Rectal smooth muscle tissue (tissue), 1 donor: ENCODE measurements at regions not wholly inside any gene's neighbourhood (a gene's known extent, or its start where the extent isn't known, plus 50 kb on each side); places are given as distances from the start of the nearest gene placed in this dataset.
"Not testable (repeated sequence)": the region's sequence is repeated elsewhere in the genome, so short reads cannot be mapped to it uniquely, and the experiment has no call there.

ENCODE experiments used
- H3K27ac ChIP-seq: one replicate; pipeline ENCODE4 v1.7.0; 2013; ENCODE audit warnings: low read depth, low read length, inconsistent platforms
- H3K27me3 ChIP-seq: one replicate; pipeline ENCODE4 v1.7.0; 2013; ENCODE audit warnings: low read length; ENCODE audit not compliant: control insufficient read depth, insufficient read depth
- H3K36me3 ChIP-seq: one replicate; pipeline ENCODE4 v1.7.0; 2013; ENCODE audit warnings: low read length; ENCODE audit not compliant: control insufficient read depth, insufficient read depth
- H3K4me1 ChIP-seq: one replicate; pipeline ENCODE4 v1.7.0; 2013; ENCODE audit warnings: low read length; ENCODE audit not compliant: control insufficient read depth, insufficient read depth
- H3K4me3 ChIP-seq: one replicate; pipeline ENCODE4 v1.7.0; 2013; ENCODE audit warnings: low read length
- H3K9ac ChIP-seq: one replicate; pipeline ENCODE4 v1.7.0; 2013; ENCODE audit warnings: low read length

GRCh38 chr2:160816916-160817499 lies 323.4 kb upstream of the RBMS1 start:
- Histone ChIP-seq H3K27me3 (no peaks in the 10 kb centered on the region), H3K4me3 (no peak overlapping the region), H3K27ac (no peak overlapping the region), H3K4me1 (no peaks in the 10 kb centered on the region), H3K9ac (no peak overlapping the region), H3K36me3 (no peaks in the 10 kb centered on the region)

DNA sequence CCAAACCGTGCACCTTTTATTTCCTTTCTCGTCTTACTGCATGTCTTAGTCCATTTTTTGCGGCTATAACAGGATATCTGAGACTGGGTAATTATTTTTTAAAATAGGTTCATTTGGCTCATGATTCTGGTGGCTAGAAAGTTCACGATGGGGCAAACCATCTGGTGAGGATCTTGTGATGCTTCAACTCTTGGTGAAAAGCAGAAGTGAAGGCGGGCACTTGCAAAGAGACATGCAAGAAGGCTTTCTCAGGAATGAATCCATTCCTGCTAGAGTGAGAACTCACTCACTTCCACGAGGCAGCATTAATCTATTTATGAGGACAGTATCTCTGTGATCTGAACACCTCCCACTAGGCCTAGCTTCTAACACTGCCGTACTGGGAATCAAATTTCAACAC lies 327.1 kb upstream of the RBMS1 start:
- H3K9ac ChIP-seq: no peak overlapping the region
- no peaks in the 10 kb centered on the region for H3K4me1 ChIP-seq
- H3K27ac ChIP-seq: no peak overlapping the region
- H3K4me3 ChIP-seq: no peak overlapping the region
- H3K27me3 ChIP-seq: no peaks in the 10 kb centered on the region
- no peaks in the 10 kb centered on the region for H3K36me3 ChIP-seq

DNA sequence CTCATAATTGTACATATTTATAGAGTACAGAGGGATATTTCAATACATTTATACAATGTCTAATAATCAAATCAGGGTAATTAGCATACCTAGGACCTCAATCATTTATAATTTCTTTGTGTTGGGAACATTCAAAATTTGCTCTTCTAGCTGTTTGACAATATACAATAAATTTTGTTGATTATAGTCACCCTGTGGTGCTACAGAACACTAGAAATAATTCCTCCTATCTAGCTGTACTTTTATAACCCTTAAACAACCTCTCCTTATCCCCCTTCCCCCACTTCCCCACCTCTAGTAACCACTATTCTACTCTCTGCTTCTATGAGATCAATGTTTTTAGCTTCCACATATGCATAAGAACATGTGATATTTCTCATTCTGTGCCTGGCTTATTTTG lies 328.4 kb upstream of the RBMS1 start:
- H3K27me3 ChIP-seq: no peaks in the 10 kb centered on the region
- no peak overlapping the region for H3K9ac ChIP-seq
- H3K4me3 ChIP-seq: no peak overlapping the region
- H3K36me3 ChIP-seq: no peaks in the 10 kb centered on the region
- no peak overlapping the region for H3K27ac ChIP-seq
- no peaks in the 10 kb centered on the region for H3K4me1 ChIP-seq

- no peak overlapping the region for H3K4me3 ChIP-seq
- H3K9ac ChIP-seq: no peak overlapping the region
- no peaks in the 10 kb centered on the region for H3K27me3 ChIP-seq
- no peaks in the 10 kb centered on the region for H3K4me1 ChIP-seq
- no peaks in the 10 kb centered on the region for H3K36me3 ChIP-seq
- H3K27ac ChIP-seq: no peak overlapping the region
Observed at GRCh38 chr2:160825433-160825832, 331.8 kb upstream of the RBMS1 start.

DNA sequence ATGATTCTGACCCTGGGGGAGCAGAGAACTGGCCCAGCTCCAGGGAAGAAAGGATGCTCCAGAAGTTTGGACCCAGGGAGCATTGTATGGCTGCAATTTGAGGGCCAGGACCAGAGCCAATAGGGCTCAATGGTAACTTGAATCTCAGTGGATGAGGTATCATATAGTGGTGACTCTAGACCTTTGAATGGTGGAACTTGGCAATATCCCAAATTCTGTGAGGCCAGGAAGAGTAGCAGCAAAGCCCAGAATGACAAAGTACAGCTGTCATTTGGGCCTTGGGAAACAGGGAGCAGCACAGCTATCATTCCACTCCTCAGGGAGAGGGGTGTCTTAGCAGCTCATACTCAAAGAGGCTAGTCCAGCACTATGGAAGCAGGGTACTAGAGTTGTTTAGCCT lies 332.9 kb upstream of the RBMS1 start:
- H3K36me3 ChIP-seq: no peaks in the 10 kb centered on the region
- H3K9ac ChIP-seq: no peak overlapping the region
- H3K4me1 ChIP-seq: no peaks in the 10 kb centered on the region
- H3K4me3 ChIP-seq: no peak overlapping the region
- H3K27ac ChIP-seq: no peak overlapping the region
- no peaks in the 10 kb centered on the region for H3K27me3 ChIP-seq

DNA sequence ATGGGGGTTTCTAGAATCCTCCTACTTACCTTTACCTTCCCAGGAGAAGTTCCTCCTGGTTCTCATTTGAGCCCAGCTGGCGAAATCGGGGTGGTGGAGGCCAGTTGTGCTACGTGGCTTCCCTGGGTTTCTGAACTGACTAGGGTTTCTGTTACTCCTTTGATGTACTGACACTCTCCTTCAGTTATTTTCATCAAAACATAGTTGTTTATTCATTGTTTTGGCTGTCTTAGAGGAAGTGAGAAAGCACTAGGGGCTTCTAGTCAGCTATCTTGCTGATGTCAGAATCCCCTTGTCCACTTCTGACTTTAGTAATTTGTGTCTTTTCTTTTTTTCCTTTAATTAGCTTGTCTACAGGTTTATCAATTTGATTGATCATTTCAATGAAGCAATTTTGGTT lies 332.2 kb upstream of the TANK start:
- Histone ChIP-seq H3K36me3 (no peaks in the 10 kb centered on the region), H3K4me3 (no peak overlapping the region), H3K27me3 (no peaks in the 10 kb centered on the region), H3K4me1 (no peaks in the 10 kb centered on the region), H3K9ac (no peak overlapping the region), H3K27ac (no peak overlapping the region)

- H3K27ac ChIP-seq, H3K36me3 ChIP-seq, H3K9ac ChIP-seq, H3K4me1 ChIP-seq, H3K27me3 ChIP-seq, H3K4me3 ChIP-seq: not testable (repeated sequence)
Observed at GRCh38 chr2:160832381-160832780, 327.8 kb upstream of the TANK start.

DNA sequence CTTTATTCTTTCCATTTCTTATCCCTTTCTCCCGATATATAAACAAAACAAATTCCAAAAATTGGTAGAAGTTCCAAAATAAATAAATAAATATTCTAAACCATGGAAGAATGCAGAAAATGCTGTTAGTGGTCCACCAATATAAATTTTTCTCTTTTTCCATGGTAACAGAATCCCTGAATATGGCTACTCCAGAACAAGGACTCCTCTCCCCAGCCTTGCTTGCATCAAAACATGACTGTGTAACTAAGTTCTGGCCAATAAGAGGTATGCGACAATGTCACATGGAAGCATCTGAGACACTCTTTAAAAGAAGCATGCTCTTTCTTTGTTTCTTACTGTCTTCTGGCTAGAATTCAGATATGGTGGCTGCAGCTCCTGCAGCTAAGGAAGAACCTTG lies 325.1 kb upstream of the TANK start:
- Histone ChIP-seq H3K4me1 (peaks cover 4% of the 10 kb centered on the region), H3K4me3 (no peak overlapping the region), H3K27me3 (no peaks in the 10 kb centered on the region), H3K9ac (no peak overlapping the region), H3K27ac (no peak overlapping the region), H3K36me3 (no peaks in the 10 kb centered on the region)

DNA sequence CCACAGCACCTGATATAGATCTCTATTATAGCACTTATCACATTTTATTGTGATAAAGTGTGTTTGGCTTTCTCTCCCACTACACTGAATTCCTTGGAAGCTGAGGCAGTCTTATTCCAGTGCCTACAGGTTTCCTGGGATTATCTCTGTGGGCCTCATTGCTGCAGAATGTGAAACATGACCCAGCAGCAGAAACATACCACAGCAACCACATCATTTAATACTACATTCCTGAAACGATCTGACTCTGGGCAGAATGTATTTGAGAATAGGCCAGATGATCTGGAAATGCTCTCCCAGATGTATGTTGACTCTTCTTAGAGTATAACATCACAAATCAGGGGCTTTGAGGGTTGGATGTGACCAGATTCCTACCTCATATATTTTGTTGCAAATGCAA lies 323.5 kb upstream of the TANK start:
- Histone ChIP-seq H3K27ac (peak overlapping the region; percentile 48), H3K36me3 (no peaks in the 10 kb centered on the region), H3K27me3 (no peaks in the 10 kb centered on the region)

DNA sequence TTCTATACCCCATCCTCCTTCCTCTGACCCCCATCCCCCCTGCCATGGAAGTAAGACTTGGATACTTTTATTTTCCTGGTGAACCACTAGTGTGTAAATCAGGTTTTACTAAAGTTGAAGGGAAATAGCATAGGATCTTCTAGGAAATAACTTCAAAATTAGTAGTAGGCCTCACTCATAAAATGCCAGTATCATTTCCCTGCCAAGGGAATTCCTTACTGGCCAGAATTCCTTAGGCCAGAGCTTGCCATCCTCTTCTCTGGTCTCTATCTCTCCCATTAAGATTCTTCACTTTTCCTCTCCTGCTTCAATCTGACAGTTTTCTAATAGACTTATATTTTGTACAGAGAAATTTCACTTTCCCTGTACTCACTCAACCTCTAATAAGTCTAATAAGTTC lies 322.8 kb upstream of the TANK start:
- no peaks in the 10 kb centered on the region for H3K36me3 ChIP-seq
- H3K4me1 ChIP-seq: peaks cover 4% of the 10 kb centered on the region
- no peak overlapping the region for H3K4me3 ChIP-seq
- no peak overlapping the region for H3K9ac ChIP-seq
- peak overlapping the region; percentile 46 for H3K27ac ChIP-seq
- no peaks in the 10 kb centered on the region for H3K27me3 ChIP-seq

More for the DNA sequence above, 323.5 kb upstream of the TANK start:
- H3K9ac ChIP-seq: no peak overlapping the region
- no peak overlapping the region for H3K4me3 ChIP-seq
- peaks cover 4% of the 10 kb centered on the region for H3K4me1 ChIP-seq

DNA sequence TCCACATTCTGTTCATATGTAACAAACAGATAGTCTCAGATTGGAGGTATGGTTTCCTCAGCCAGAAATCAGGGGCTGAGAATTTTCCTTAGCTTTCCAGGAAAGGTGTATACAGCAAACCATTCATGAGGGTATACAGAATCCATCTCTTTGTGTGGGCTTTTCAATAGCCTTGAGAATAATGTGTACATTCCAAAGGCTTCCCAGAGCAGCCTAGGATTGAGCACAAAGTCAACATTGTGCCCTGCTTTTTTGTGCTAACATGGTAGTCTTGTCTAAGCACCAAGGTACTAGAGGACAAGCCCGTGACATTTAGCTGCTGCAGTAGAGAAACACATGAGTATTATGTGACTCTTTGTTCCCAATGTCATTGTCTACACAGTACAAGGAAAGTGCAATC lies 322.1 kb upstream of the TANK start:
- Histone ChIP-seq H3K27me3 (no peaks in the 10 kb centered on the region), H3K27ac (no peak overlapping the region), H3K36me3 (no peaks in the 10 kb centered on the region), H3K9ac (no peak overlapping the region), H3K4me1 (peaks cover 4% of the 10 kb centered on the region), H3K4me3 (no peak overlapping the region)

GRCh38 chr2:160838691-160839090 lies 321.5 kb upstream of the TANK start:
- Histone ChIP-seq H3K36me3 (no peaks in the 10 kb centered on the region), H3K27me3 (no peaks in the 10 kb centered on the region), H3K4me1 (peaks cover 4% of the 10 kb centered on the region), H3K9ac (no peak overlapping the region), H3K4me3 (no peak overlapping the region), H3K27ac (no peak overlapping the region)

- Histone ChIP-seq H3K27ac (no peak overlapping the region), H3K4me3 (no peak overlapping the region), H3K36me3 (no peaks in the 10 kb centered on the region), H3K27me3 (no peaks in the 10 kb centered on the region), H3K4me1 (no peaks in the 10 kb centered on the region), H3K9ac (no peak overlapping the region)
Observed at GRCh38 chr2:160842286-160842685, 317.9 kb upstream of the TANK start.
